HepG2 (cell line): ENCODE measurements at regions not wholly inside any gene's neighbourhood (a gene's known extent, or its start where the extent isn't known, plus 50 kb on each side); places are given as distances from the start of the nearest gene placed in this dataset.

Experiments
- ATAC-seq: fragments of 200-7000 bp; cut with Tn5 transposase; 3 replicates; pipeline ENCODE4 v1.9.1; 2020; ENCODE audit warnings: mild to moderate bottlenecking, moderate library complexity
- BruUV-seq: library from RNA; stranded (reverse); fragments of 400-500 nt; replicated peaks from 2 replicates; lab custom pipeline; 2021; lab: Mats Ljungman, UMichigan
- CTCF ChIA-PET: fragments of 300-600 bp; formaldehyde crosslinking; extraction: SDS; loops from one replicate; lab custom pipeline; 2021; ENCODE audit warnings: low total read pairs, inconsistent platforms, low intra/inter-chr PET ratio; lab: Yijun Ruan, JAX
- POLR2A ChIA-PET: fragments of 350-600 bp; sonication (Branson Sonifier 250); formaldehyde crosslinking; loops from one replicate; lab custom pipeline; 2020; ENCODE audit warnings: antibody characterized with exemption, inconsistent platforms; lab: Yijun Ruan, JAX
- DNase-seq: peaks from one replicate; pipeline ENCODE4 v3.0.0-alpha.2; 2015; ENCODE audit warnings: low spot score
- FAIRE-seq: peaks from 3 replicates; lab custom pipeline; 2011; peaks lifted over from hg19 to GRCh38; lab: Jason Lieb, UNC
- H2AFZ ChIP-seq: one replicate; pipeline ENCODE4 v1.6.1; 2011; ENCODE audit warnings: low read length, inconsistent platforms
- H3K27ac ChIP-seq: fragments of 300-600 bp; 3 replicates; pipeline ENCODE4 v1.8.0; 2011; ENCODE audit warnings: mixed run types, mild to moderate bottlenecking, mixed read lengths, low read length, inconsistent platforms; ENCODE audit not compliant: insufficient read depth; ENCODE audit errors: extremely low read length
- H3K27me3 ChIP-seq, 2 experiments: fragments of 200-600 bp in 1 of 2; 2 replicates in 1 of 2; 3 replicates in 1 of 2; pipeline versions ENCODE4 v1.6.0 to v1.8.0; 2011; ENCODE audit warnings: low read length in 2 of 2, mild to moderate bottlenecking in 2 of 2, moderate library complexity in 2 of 2, inconsistent platforms in 1 of 2; ENCODE audit not compliant: insufficient read depth in 2 of 2, control insufficient read depth in 1 of 2
- H3K36me3 ChIP-seq, 2 experiments: fragments of 200-600 bp in 1 of 2; replicated peaks in 1 of 2; 2 replicates in 1 of 2; 3 replicates in 1 of 2; pipeline versions ENCODE4 v1.5.1 to v1.8.0; 2011; ENCODE audit warnings: low read length in 2 of 2, inconsistent platforms in 1 of 2; ENCODE audit not compliant: insufficient read depth in 2 of 2, control insufficient read depth in 1 of 2
- H3K4me1 ChIP-seq: 2 replicates; pipeline ENCODE4 v1.5.1; 2012; ENCODE audit warnings: low read length, inconsistent platforms; ENCODE audit not compliant: insufficient read depth
- H3K4me2 ChIP-seq: 2 replicates; pipeline ENCODE4 v1.6.0; 2011; ENCODE audit warnings: low read depth, low read length, inconsistent platforms
- H3K4me3 ChIP-seq, 3 experiments: fragments of 200-600 bp in 1 of 3; sonication (generic), shearing (Covaris generic) in 1 of 3; replicated peaks in 1 of 3; 2 replicates each; pipeline ENCODE4 v1.5.1; 2011 to 2016; ENCODE audit warnings: low read length in 3 of 3, inconsistent platforms in 2 of 3, low read depth in 2 of 3, mild to moderate bottlenecking in 2 of 3, control low read depth in 1 of 3, mixed read lengths in 1 of 3; ENCODE audit not compliant: insufficient read depth in 1 of 3
- H3K79me2 ChIP-seq: one replicate; pipeline ENCODE4 v1.6.1; 2011; ENCODE audit warnings: low read length, inconsistent platforms; ENCODE audit not compliant: insufficient read depth
- H3K9ac ChIP-seq: 2 replicates; pipeline ENCODE4 v1.6.0; 2011; ENCODE audit warnings: mild to moderate bottlenecking, low read depth, low read length, inconsistent platforms; ENCODE audit not compliant: insufficient read depth
- H3K9me3 ChIP-seq: 2 replicates; pipeline ENCODE4 v1.5.1; 2012; ENCODE audit warnings: mild to moderate bottlenecking, low read length
- H4K20me1 ChIP-seq: 2 replicates; pipeline ENCODE4 v1.6.0; 2011; ENCODE audit warnings: inconsistent platforms, mild to moderate bottlenecking, low read length, moderate library complexity; ENCODE audit not compliant: insufficient read depth
- AKNA ChIP-seq: sonication (generic); formaldehyde crosslinking; IDR thresholded peaks from 2 replicates; pipeline ENCODE4 v1.4.0; 2020; ENCODE audit warnings: missing genetic modification reagents, borderline replicate concordance
- ATF6 ChIP-seq: sonication (generic); formaldehyde crosslinking; conservative IDR thresholded peaks from 2 replicates; pipeline ENCODE4 v1.4.0; 2020; ENCODE audit warnings: missing genetic modification reagents
- HMGA1 ChIP-seq: sonication (generic); formaldehyde crosslinking; conservative IDR thresholded peaks from 2 replicates; pipeline ENCODE4 v1.4.0; 2020; ENCODE audit warnings: missing genetic modification reagents
- KDM5A ChIP-seq: fragments of 200-600 bp; sonication (generic); IDR thresholded peaks from 2 replicates; pipeline ENCODE4 v1.7.0; 2018; ENCODE audit warnings: antibody characterized with exemption, mild to moderate bottlenecking, low read length, borderline replicate concordance
- RNF2 ChIP-seq: fragments of 450-650 bp; conservative IDR thresholded peaks from 2 replicates; pipeline ENCODE4 v1.6.1; 2016; ENCODE audit warnings: low read depth
- SMAD3 ChIP-seq: sonication (generic); formaldehyde crosslinking; IDR thresholded peaks from 2 replicates; pipeline ENCODE4 v1.4.0; 2020; ENCODE audit warnings: missing genetic modification reagents
- WGBS: methylation state at CpG from one replicate; pipeline ENCODE4 v1.1.6; 2017; ENCODE audit warnings: low lambda C conversion rate; 5-methylcytosine and 5-hydroxymethylcytosine counted together
- in situ Hi-C: cut with HindIII; loops from 2 replicates; pipeline ENCODE4 v1.10.0; 2017; ENCODE audit warnings: low pct_unique_long_range_greater_than_20kb; ENCODE audit not compliant: extremely low pct_ligation_motif_present
- intact Hi-C: fragments of 100-400 bp; cut with micrococcal nuclease; formaldehyde crosslinking; loops from one replicate; pipeline ENCODE4 v1.10.0; 2022; ENCODE audit not compliant: unreplicated experiment

- 40% methylated on average over 4 of the region's 4 CpGs for whole genome bisulfite sequencing
These were observed 527.9 kb upstream of the MDFIC2 start for GRCh38 chr3:70840106-70840870.

More at GRCh38 chr3:70840106-70840870, 527.9 kb upstream of the MDFIC2 start:
- no peak for DNase-seq
- no peak for TF ChIP-seq HMGA1 (CRISPR knock-in tag)
- TF ChIP-seq RNF2 = no peak
- TF ChIP-seq ATF6 (CRISPR knock-in tag) = no peak
- TF ChIP-seq SMAD3 (CRISPR knock-in tag) = no peak
- no peak for TF ChIP-seq AKNA (CRISPR knock-in tag)
- no peak for TF ChIP-seq KDM5A
- intact Hi-C loops (loop anchor here (1.0 kb wide), 1 partner anchor 8 kb away; no protein-coding TSS in a partner anchor), in situ Hi-C loops (no loop called here)
- no peak overlapping the region for H3K9ac ChIP-seq
- H4K20me1 ChIP-seq = no peaks in the 10 kb centered on the region
- ATAC-seq = no peak
- ChIA-PET CTCF (no interaction called here), POLR2A (no interaction called here)
- H3K79me2 ChIP-seq = no peaks in the 10 kb centered on the region
- H3K36me3 ChIP-seq = no peaks in the 10 kb centered on the region
- no peaks in the 10 kb centered on the region for H3K9me3 ChIP-seq
- no peak overlapping the region for H3K27ac ChIP-seq
- BruUV-seq = no TSS peak
- H3K27me3 ChIP-seq = peaks cover 0 to 14% of the 10 kb centered on the region in 2 experiments; a peak in 2 of 5 replicates
- H3K4me2 ChIP-seq = no peak overlapping the region
- H2AFZ ChIP-seq = no peak overlapping the region
- no peak overlapping the region for H3K4me3 ChIP-seq
- H3K4me1 ChIP-seq = no peaks in the 10 kb centered on the region
- FAIRE-seq = no peak
